ENCODE measurements at regions not wholly inside any gene's neighbourhood (a gene's known extent, or its start where the extent isn't known, plus 50 kb on each side); places are given as distances from the start of the nearest gene placed in this dataset.

DNA sequence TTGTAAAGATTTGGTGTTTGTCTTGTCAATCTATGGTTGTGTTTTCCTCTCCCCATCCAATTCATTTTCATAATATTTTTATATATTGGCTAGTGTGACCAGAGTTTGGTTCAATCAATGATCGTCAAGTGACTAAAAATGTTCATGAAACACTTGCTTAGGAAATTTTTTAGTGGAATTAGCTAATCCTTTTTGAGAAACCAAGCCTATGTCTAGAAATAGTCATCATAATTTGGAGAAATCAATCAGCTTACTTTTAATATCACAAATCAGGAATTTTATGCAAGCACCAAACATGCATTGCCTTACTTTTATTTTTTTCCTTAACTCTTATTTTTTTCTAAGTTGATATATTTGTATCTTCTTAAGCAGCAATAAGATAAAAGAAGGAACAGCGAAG is 403.1 kb upstream of the TBL1XR1 start:
- H3K27ac ChIP-seq: no peak overlapping the region
- H3K4me1 ChIP-seq (replicated peaks in 1 of 2): peaks cover 27 to 37% of the 10 kb centered on the region in 2 donors

DNA sequence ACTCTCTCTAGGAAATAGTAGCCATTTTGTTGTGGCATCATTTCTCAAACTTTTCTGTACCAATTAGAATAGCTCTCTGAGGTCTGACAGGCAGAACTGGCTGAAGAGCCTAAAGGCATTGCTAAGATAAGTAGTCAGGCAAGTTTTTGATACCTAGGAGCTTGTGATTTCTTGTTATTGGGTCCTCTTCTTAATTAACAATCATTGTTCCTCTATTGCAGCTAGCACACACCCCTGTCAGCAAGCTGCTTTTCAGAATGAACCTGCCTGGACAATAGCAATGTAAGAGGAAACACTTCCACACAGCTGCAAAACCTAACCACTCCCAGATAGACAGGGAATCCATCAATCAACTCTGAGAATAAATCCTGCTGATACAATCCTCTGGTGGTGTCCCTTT is 403.9 kb upstream of the TBL1XR1 start:
- no peak for DNase-seq
- Histone ChIP-seq H3K4me3 (no peak overlapping the region), H3K9me3 (replicated peaks in 1 of 3) (no peaks in the 10 kb centered on the region), H3K36me3 (replicated peaks in 1 of 2) (no peaks in the 10 kb centered on the region), H3K27me3 (no peaks in the 10 kb centered on the region), H3K27ac (no peak overlapping the region), H3K4me1 (replicated peaks in 1 of 2) (peaks cover 26 to 32% of the 10 kb centered on the region in 2 donors)
- TF ChIP-seq, protein P1, sequence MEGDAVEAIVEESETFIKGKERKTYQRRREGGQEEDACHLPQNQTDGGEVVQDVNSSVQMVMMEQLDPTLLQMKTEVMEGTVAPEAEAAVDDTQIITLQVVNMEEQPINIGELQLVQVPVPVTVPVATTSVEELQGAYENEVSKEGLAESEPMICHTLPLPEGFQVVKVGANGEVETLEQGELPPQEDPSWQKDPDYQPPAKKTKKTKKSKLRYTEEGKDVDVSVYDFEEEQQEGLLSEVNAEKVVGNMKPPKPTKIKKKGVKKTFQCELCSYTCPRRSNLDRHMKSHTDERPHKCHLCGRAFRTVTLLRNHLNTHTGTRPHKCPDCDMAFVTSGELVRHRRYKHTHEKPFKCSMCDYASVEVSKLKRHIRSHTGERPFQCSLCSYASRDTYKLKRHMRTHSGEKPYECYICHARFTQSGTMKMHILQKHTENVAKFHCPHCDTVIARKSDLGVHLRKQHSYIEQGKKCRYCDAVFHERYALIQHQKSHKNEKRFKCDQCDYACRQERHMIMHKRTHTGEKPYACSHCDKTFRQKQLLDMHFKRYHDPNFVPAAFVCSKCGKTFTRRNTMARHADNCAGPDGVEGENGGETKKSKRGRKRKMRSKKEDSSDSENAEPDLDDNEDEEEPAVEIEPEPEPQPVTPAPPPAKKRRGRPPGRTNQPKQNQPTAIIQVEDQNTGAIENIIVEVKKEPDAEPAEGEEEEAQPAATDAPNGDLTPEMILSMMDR (IDR thresholded peaks at IDR 0.05): no peak
- no peak for TF ChIP-seq POLR2A (IDR thresholded peaks at IDR 0.05)
- intact Hi-C loops (cut with DNase I): no loop called here

More for the DNA sequence above, 403.1 kb upstream of the TBL1XR1 start:
- Histone ChIP-seq H3K9me3 (replicated peaks in 1 of 3) (no peaks in the 10 kb centered on the region), H3K27me3 (no peaks in the 10 kb centered on the region), H3K36me3 (replicated peaks in 1 of 2) (no peaks in the 10 kb centered on the region), H3K4me3 (no peak overlapping the region)
- intact Hi-C loops (cut with DNase I): no loop called here
- TF ChIP-seq, protein P1 (IDR thresholded peaks at IDR 0.05): no peak
- no peak for TF ChIP-seq POLR2A (IDR thresholded peaks at IDR 0.05)
- DNase-seq: no peak
- WGBS, 4 donors: 90 to 96% (median 93%) methylated on average over 2 of the region's 2 CpGs

DNA sequence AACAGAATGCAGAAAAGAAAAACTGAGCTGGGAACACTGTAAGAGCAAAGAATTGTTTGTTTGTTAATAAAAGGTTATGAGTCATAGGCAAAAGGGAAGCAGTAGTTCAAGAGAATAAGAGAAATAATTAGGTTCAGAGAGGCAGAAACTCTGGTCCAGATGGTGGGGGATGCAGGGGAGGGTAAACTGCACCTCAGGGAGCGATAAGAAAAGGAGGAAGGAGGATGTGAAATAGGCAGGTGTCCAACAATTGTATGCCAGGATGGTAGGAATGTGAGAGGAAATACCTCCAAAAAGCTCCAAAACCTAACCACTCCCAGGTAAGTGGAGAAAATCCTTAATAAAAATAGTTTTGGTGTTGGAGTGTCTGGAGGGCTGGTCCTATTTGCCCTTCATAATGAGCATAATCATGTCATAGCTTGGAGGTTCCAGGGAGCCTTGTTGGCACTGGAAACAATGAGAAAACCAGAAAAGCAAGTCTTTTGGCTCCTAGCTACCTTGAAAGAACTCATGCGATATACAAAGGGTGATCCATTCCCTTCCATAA is 405.4 kb upstream of the TBL1XR1 start:
- no peak for DNase-seq
- H3K27ac ChIP-seq: no peak overlapping the region
- H3K4me3 ChIP-seq: no peak overlapping the region
- no peaks in the 10 kb centered on the region for H3K9me3 ChIP-seq (replicated peaks in 1 of 3)
- H3K36me3 ChIP-seq (replicated peaks in 1 of 2): no peaks in the 10 kb centered on the region
- no peaks in the 10 kb centered on the region for H3K27me3 ChIP-seq
- no peak for TF ChIP-seq POLR2A (IDR thresholded peaks at IDR 0.05)
- TF ChIP-seq, protein P1 (IDR thresholded peaks at IDR 0.05): no peak
- intact Hi-C loops (cut with DNase I): no loop called here
- peaks cover 12 to 17% of the 10 kb centered on the region in 2 donors for H3K4me1 ChIP-seq (replicated peaks in 1 of 2)
- WGBS, 4 donors: 74 to 83% (median 80%) methylated on average over 2 of the region's 2 CpGs

GRCh38 chr3:177603148-177603603 is 405.9 kb upstream of the TBL1XR1 start:
- H3K27ac ChIP-seq: no peak overlapping the region

More at GRCh38 chr3:177603148-177603603, 405.9 kb upstream of the TBL1XR1 start:
- no peaks in the 10 kb centered on the region for H3K36me3 ChIP-seq (replicated peaks in 1 of 2)
- WGBS, 4 donors: 82 to 96% (median 89%) methylated on average over 2 of the region's 2 CpGs
- H3K9me3 ChIP-seq (replicated peaks in 1 of 3): no peaks in the 10 kb centered on the region
- H3K4me1 ChIP-seq (replicated peaks in 1 of 2): peaks cover 7 to 12% of the 10 kb centered on the region in 2 donors
- no peak overlapping the region for H3K4me3 ChIP-seq
- H3K27me3 ChIP-seq: no peaks in the 10 kb centered on the region
- TF ChIP-seq POLR2A (IDR thresholded peaks at IDR 0.05): no peak
- TF ChIP-seq, protein P1 (IDR thresholded peaks at IDR 0.05): no peak
- intact Hi-C loops (cut with DNase I): no loop called here
- no peak for DNase-seq

Measured in adrenal gland (tissue), 9 donors.